MM.1S (cell line): ENCODE measurements at regions not wholly inside any gene's neighbourhood (a gene's known extent, or its start where the extent isn't known, plus 50 kb on each side); places are given as distances from the start of the nearest gene placed in this dataset.

ENCODE experiments used
- DNase-seq: peaks from one replicate; pipeline ENCODE4 v3.0.0-alpha.2; 2015
- H2AFZ ChIP-seq: fragments of 300-600 bp; sonication (generic); 2 replicates; pipeline ENCODE4 v1.6.0; 2016; ENCODE audit warnings: antibody characterized with exemption, low read length
- H3F3A ChIP-seq: fragments of 300-600 bp; sonication (generic); 2 replicates; pipeline ENCODE4 v1.6.1; 2016; ENCODE audit warnings: mild to moderate bottlenecking, antibody characterized with exemption, low read length, moderate library complexity, mixed read lengths; ENCODE audit not compliant: insufficient read depth
- H3K27ac ChIP-seq: fragments of 300-600 bp; sonication (generic); 2 replicates; pipeline ENCODE4 v1.5.1; 2016; ENCODE audit warnings: mild to moderate bottlenecking, low read length
- H3K27me3 ChIP-seq: fragments of 300-600 bp; sonication (generic); replicated peaks from 2 replicates; pipeline ENCODE4 v1.6.0; 2016; ENCODE audit warnings: low read length; ENCODE audit not compliant: insufficient read depth
- H3K36me3 ChIP-seq: fragments of 300-600 bp; sonication (generic); replicated peaks from 2 replicates; pipeline ENCODE4 v1.6.1; 2016; ENCODE audit warnings: mild to moderate bottlenecking, low read length, mixed read lengths; ENCODE audit not compliant: insufficient read depth
- H3K4me1 ChIP-seq: fragments of 300-600 bp; sonication (generic); 2 replicates; pipeline ENCODE4 v1.6.1; 2016; ENCODE audit warnings: low read length, mixed read lengths
- H3K4me2 ChIP-seq: fragments of 300-600 bp; sonication (generic); 2 replicates; pipeline ENCODE4 v1.6.0; 2016; ENCODE audit warnings: low read depth, low read length
- H3K4me3 ChIP-seq: fragments of 300-600 bp; sonication (generic); 2 replicates; pipeline ENCODE4 v1.5.1; 2016; ENCODE audit warnings: low read length, mixed read lengths
- H3K79me2 ChIP-seq: fragments of 300-600 bp; sonication (generic); 2 replicates; pipeline ENCODE4 v1.6.1; 2016; ENCODE audit warnings: mixed run types, low read length, mixed read lengths
- H3K9ac ChIP-seq: fragments of 300-600 bp; sonication (generic); 2 replicates; pipeline ENCODE4 v1.6.1; 2016; ENCODE audit warnings: low read length, mixed read lengths
- H3K9me2 ChIP-seq: fragments of 300-600 bp; sonication (generic); replicated peaks from 2 replicates; pipeline ENCODE4 v1.6.1; 2016; ENCODE audit warnings: mild to moderate bottlenecking, low read length, mixed read lengths; ENCODE audit not compliant: insufficient read depth
- H3K9me3 ChIP-seq: fragments of 300-600 bp; sonication (generic); replicated peaks from 2 replicates; pipeline ENCODE4 v1.6.1; 2016; ENCODE audit warnings: mild to moderate bottlenecking, low read length, mixed read lengths; ENCODE audit not compliant: insufficient read depth
- H4K20me1 ChIP-seq: fragments of 300-600 bp; sonication (generic); 2 replicates; pipeline ENCODE4 v1.6.1; 2016; ENCODE audit warnings: mild to moderate bottlenecking, low read length, moderate library complexity, mixed read lengths; ENCODE audit not compliant: insufficient read depth
- EZH2 ChIP-seq: fragments of 300-600 bp; sonication (generic); optimal IDR thresholded peaks from 2 replicates; pipeline ENCODE3; 2017; ENCODE audit warnings: low read depth, mild to moderate bottlenecking, antibody characterized with exemption, low read length, mixed read lengths
- EZH2phosphoT487 ChIP-seq: fragments of 300-600 bp; sonication (generic); IDR thresholded peaks from 2 replicates; pipeline ENCODE4 v1.6.1; 2018; ENCODE audit warnings: antibody characterized with exemption, low read length
- TF ChIP-seq, protein P1 (sequence below): fragments of 300-600 bp; sonication (generic); IDR thresholded peaks from 2 replicates; pipeline ENCODE4 v1.5.1; 2016; ENCODE audit warnings: antibody characterized with exemption, low read length, mixed read lengths

DNA sequence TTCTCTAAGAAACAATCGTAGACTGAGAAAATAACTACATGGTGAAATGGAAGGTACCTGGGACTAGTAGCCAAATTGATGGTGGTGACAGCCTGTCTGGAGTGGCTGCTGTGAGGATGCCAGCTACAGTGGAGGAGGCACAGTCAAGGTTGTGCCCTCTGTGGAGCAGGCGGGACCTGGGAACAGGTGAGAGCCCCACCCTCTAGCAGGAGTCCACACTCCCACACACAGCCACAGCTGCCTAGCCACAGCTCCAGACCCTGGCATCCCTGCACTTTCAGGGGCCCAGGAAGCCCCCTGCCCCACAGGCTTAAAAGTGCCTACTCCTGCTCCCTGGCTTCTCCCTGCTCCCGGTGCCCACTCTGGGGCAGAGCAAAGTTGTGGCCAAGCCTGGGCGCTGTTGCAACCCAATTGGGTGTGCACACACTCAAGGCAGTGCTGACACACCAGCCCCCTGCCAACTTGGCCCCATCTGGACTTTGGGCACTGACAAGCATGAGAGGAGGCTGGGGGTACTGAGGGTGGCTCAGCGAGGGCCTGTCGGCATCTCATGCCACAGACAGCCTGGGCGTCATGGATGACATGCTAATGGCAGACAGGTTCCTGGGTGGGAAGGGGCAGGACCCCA lies 548.7 kb downstream of the TBC1D32 start:
- Histone ChIP-seq H2AFZ (no peak overlapping the region), H3K27me3 (no peaks in the 10 kb centered on the region), H3K9me2 (no peaks in the 10 kb centered on the region), H3K36me3 (no peaks in the 10 kb centered on the region), H3K9ac (no peak overlapping the region), H3K4me1 (no peaks in the 10 kb centered on the region), H3K4me3 (no peak overlapping the region), H3K9me3 (no peaks in the 10 kb centered on the region), H3K27ac (no peak overlapping the region), H3K79me2 (no peaks in the 10 kb centered on the region), H3K4me2 (no peak overlapping the region), H4K20me1 (no peaks in the 10 kb centered on the region), H3F3A (no peaks in the 10 kb centered on the region)
- no peak for DNase-seq
- TF ChIP-seq, protein P1, sequence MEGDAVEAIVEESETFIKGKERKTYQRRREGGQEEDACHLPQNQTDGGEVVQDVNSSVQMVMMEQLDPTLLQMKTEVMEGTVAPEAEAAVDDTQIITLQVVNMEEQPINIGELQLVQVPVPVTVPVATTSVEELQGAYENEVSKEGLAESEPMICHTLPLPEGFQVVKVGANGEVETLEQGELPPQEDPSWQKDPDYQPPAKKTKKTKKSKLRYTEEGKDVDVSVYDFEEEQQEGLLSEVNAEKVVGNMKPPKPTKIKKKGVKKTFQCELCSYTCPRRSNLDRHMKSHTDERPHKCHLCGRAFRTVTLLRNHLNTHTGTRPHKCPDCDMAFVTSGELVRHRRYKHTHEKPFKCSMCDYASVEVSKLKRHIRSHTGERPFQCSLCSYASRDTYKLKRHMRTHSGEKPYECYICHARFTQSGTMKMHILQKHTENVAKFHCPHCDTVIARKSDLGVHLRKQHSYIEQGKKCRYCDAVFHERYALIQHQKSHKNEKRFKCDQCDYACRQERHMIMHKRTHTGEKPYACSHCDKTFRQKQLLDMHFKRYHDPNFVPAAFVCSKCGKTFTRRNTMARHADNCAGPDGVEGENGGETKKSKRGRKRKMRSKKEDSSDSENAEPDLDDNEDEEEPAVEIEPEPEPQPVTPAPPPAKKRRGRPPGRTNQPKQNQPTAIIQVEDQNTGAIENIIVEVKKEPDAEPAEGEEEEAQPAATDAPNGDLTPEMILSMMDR: no peak
- TF ChIP-seq EZH2 (no peak), EZH2phosphoT487 (no peak)

DNA sequence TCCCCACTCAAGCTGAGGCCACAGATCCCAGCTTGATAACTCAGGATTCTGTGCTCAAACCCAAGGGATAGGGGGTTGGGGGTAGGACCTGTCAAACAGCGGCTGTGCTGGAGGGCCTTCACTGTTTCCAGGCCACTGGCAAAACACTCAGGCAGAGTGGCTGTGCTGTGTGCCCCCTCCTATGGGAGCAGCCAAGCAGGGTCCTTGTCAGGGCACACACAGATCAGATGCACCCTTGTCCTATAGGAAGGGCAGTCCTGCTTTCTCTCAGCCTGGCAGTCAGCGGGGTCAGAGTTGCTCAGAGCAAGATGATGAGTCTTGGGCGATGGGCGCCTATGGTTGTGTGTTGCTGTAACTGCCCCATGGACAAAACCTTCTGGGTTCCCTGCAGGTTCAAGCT lies 554.8 kb downstream of the TBC1D32 start:
- no peak for DNase-seq
- Histone ChIP-seq H3K27me3 (no peaks in the 10 kb centered on the region), H3K4me3 (no peak overlapping the region), H3K4me2 (no peak overlapping the region), H3K9ac (no peak overlapping the region), H3K79me2 (no peaks in the 10 kb centered on the region), H3K27ac (no peak overlapping the region), H4K20me1 (no peaks in the 10 kb centered on the region), H3K4me1 (no peaks in the 10 kb centered on the region), H2AFZ (no peak overlapping the region), H3K9me3 (no peaks in the 10 kb centered on the region), H3K9me2 (no peaks in the 10 kb centered on the region), H3F3A (no peaks in the 10 kb centered on the region), H3K36me3 (no peaks in the 10 kb centered on the region)
- TF ChIP-seq, protein P1: no peak
- TF ChIP-seq EZH2phosphoT487: no peak
- TF ChIP-seq EZH2: no peak

DNA sequence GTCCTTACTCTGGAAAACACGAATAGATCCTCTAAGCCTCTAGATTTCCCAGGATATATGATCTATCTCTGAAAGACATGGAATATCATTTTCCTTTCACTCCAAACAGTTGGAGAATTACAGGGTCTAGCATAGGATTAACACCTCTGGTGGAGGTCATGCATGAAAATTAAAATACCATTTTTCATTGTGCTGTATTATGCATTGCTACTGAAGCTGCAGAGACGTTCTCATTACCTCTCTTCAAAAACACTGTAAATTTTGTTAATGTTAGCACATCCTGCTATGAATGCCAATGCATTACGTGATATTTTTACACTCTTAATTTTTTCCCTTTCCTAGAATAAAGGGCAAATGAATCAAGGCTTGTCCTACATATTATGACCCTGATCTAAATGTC lies 558.6 kb downstream of the TBC1D32 start:
- Histone ChIP-seq H3K9me3 (no peaks in the 10 kb centered on the region), H3K27ac (no peak overlapping the region), H3K4me3 (no peak overlapping the region), H3F3A (no peaks in the 10 kb centered on the region), H3K9me2 (no peaks in the 10 kb centered on the region), H3K27me3 (no peaks in the 10 kb centered on the region), H3K4me1 (no peaks in the 10 kb centered on the region), H2AFZ (no peak overlapping the region), H3K9ac (no peak overlapping the region), H3K79me2 (no peaks in the 10 kb centered on the region), H3K36me3 (no peaks in the 10 kb centered on the region), H4K20me1 (no peaks in the 10 kb centered on the region), H3K4me2 (no peak overlapping the region)
- DNase-seq: no peak
- TF ChIP-seq, protein P1: no peak
- TF ChIP-seq EZH2phosphoT487: no peak
- TF ChIP-seq EZH2: no peak
